Urinary bladder (tissue), 3 donors: ENCODE measurements at regions not wholly inside any gene's neighbourhood (a gene's known extent, or its start where the extent isn't known, plus 50 kb on each side); places are given as distances from the start of the nearest gene placed in this dataset.

ENCODE experiments used
- DNase-seq: peaks from one replicate; pipeline ENCODE4 v3.0.0-alpha.2; 2015; ENCODE audit errors: extremely low spot score
- H3K27ac ChIP-seq: one replicate; pipeline ENCODE4 v1.5.1; 2013; ENCODE audit warnings: low read depth, mild to moderate bottlenecking, moderate library complexity
- H3K36me3 ChIP-seq: one replicate; pipeline ENCODE4 v1.6.1; 2013; ENCODE audit warnings: mild to moderate bottlenecking, moderate library complexity; ENCODE audit not compliant: insufficient read depth
- H3K4me1 ChIP-seq: one replicate; pipeline ENCODE4 v1.6.1; 2013; ENCODE audit warnings: mild to moderate bottlenecking, moderate library complexity; ENCODE audit not compliant: insufficient read depth
- H3K4me3 ChIP-seq: one replicate; pipeline ENCODE4 v1.5.1; 2013; ENCODE audit warnings: low read depth, low read length
- WGBS: extraction: QIAGEN DNeasy Blood & Tissue Kit; methylation state at CpG from one replicate; pipeline ENCODE4 v1.1.7; 2013; 5-methylcytosine and 5-hydroxymethylcytosine counted together
- donor health status: healthy with polysubstance abuse.
- donor health status: healthy.

DNA sequence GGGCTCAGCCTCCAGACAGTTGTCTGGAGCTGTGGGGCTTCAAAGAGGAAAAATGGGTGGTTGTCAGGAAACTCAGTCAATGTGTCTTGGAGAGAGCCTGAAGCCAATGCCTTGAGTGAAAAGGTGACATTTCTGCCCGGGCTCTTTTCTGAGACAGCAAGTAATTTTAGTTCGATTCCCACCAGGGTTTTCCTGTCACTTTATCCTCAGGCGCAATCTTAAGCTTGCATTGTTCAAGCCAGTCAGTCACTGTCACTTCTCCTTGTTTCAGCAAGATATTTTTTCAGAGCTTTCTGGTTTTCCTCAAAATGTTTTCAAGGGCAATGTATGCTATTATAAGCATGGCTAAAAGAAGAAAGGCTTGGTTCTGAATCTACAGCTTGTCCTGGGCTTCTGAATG lies 404.7 kb upstream of the SEL1L start:
- H3K4me1 ChIP-seq: no peaks in the 10 kb centered on the region
- H3K4me3 ChIP-seq: no peak overlapping the region
- no peaks in the 10 kb centered on the region for H3K36me3 ChIP-seq
- no peak overlapping the region for H3K27ac ChIP-seq
- 68% methylated on average over 3 of the region's 3 CpGs for WGBS
- no peak for DNase-seq

GRCh38 chr14:81940651-81941050 lies 407.0 kb upstream of the SEL1L start:
- WGBS: 51% methylated on average over 1 of the region's 1 CpG

DNA sequence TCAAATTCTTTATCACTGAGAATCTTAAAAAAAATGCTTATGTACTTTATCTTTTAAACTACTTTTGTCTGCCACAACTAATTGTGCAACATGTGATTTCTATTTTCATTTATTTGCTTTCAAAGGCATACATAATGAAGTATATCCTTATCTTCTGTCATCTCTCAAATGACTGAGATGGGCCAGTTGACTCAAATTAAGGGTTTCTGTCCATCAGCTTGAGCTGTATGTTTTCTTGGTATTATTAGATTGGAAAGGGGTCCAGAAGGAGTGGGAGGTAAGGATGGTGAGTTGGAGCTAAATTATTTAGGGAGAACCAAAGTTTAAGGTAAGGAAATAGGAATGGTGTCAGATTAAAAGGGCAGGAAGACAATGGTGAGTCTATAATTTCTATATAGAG lies 408.4 kb upstream of the SEL1L start:
- H3K36me3 ChIP-seq: no peaks in the 10 kb centered on the region
- no peaks in the 10 kb centered on the region for H3K4me1 ChIP-seq
- H3K27ac ChIP-seq: no peak overlapping the region
- H3K4me3 ChIP-seq: no peak overlapping the region
- no peak for DNase-seq

More at GRCh38 chr14:81940651-81941050, 407.0 kb upstream of the SEL1L start:
- no peak overlapping the region for H3K4me3 ChIP-seq
- DNase-seq: no peak
- H3K36me3 ChIP-seq: no peaks in the 10 kb centered on the region
- no peaks in the 10 kb centered on the region for H3K4me1 ChIP-seq
- H3K27ac ChIP-seq: no peak overlapping the region

GRCh38 chr14:81946375-81946774 lies 412.7 kb upstream of the SEL1L start:
- H3K4me1 ChIP-seq: no peaks in the 10 kb centered on the region
- no peak overlapping the region for H3K4me3 ChIP-seq
- H3K36me3 ChIP-seq: no peaks in the 10 kb centered on the region
- no peak overlapping the region for H3K27ac ChIP-seq
- WGBS: 64% methylated on average over 3 of the region's 3 CpGs
- no peak for DNase-seq

DNA sequence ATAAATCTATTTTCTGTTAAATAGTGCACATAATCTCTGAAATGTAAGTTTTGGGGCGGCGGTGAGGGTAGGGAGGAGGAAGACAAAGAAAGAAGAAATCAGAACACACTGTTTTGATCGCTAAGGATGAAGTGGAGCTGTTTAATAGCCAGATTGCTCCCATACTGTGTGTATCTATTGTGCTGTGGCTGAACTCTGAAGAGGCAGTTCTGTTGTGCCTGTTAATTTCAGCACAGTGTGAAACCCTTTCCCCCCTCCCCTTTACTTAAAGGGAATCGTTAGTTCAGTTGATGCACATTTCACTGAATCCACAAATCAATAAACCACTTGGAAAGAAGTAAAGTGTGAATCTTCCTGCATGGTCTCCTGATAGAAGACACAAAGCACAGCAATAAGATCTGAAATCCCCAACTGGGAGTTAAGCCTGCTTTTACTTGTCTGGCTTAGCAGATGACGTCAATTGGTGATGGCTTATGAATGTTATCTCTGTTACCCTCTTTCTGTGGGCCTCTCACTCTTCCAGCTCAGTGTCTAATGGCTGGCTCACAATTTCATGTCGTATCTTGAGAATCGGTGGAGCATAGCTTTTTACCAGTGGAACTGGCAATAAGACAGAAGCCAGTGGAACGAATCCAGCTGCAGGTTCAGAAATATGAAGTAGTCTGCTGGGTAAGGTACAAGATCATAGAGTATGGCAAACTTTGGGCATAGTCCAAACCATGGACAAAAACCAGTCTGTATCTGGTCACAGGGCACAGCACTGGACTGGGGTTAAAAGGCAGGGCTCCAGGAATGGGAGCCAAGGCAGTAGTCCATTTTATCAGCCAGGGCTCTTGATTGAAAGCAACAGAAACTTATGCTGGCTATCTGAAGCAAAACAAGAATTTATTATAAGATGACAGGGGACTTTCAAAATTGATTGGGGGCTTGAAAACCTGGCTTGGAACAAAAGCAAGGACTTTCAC lies 413.5 kb upstream of the SEL1L start:
- peak; percentile 2 for DNase-seq
- WGBS: 40% methylated on average over 8 of the region's 8 CpGs
- no peak overlapping the region for H3K27ac ChIP-seq

GRCh38 chr14:81952917-81953316 lies 419.3 kb upstream of the SEL1L start:
- H3K4me1 ChIP-seq: no peaks in the 10 kb centered on the region
- H3K4me3 ChIP-seq: no peak overlapping the region
- DNase-seq: no peak
- 84% methylated on average over 2 of the region's 2 CpGs for whole genome bisulfite sequencing
- H3K27ac ChIP-seq: no peak overlapping the region
- no peaks in the 10 kb centered on the region for H3K36me3 ChIP-seq

More for the DNA sequence above, 413.5 kb upstream of the SEL1L start:
- H3K4me3 ChIP-seq: no peak overlapping the region
- H3K4me1 ChIP-seq: no peaks in the 10 kb centered on the region
- H3K36me3 ChIP-seq: no peaks in the 10 kb centered on the region

- 72% methylated on average over 3 of the region's 3 CpGs for WGBS
- no peak for DNase-seq
- Histone ChIP-seq H3K4me1 (no peaks in the 10 kb centered on the region), H3K36me3 (no peaks in the 10 kb centered on the region), H3K4me3 (no peak overlapping the region), H3K27ac (no peak overlapping the region)
These were observed 419.8 kb upstream of the SEL1L start for GRCh38 chr14:81953419-81953818.

GRCh38 chr14:81955123-81955522 lies 421.5 kb upstream of the SEL1L start:
- WGBS: 60% methylated on average over 1 of the region's 1 CpG
- no peak for DNase-seq

GRCh38 chr14:81960781-81961180 lies 427.1 kb upstream of the SEL1L start:
- DNase-seq: no peak
- 95% methylated on average over 3 of the region's 3 CpGs for WGBS
- Histone ChIP-seq H3K36me3 (no peaks in the 10 kb centered on the region), H3K4me3 (no peak overlapping the region), H3K4me1 (no peaks in the 10 kb centered on the region), H3K27ac (no peak overlapping the region)

More at GRCh38 chr14:81955123-81955522, 421.5 kb upstream of the SEL1L start:
- no peaks in the 10 kb centered on the region for H3K36me3 ChIP-seq
- H3K4me1 ChIP-seq: no peaks in the 10 kb centered on the region
- no peak overlapping the region for H3K27ac ChIP-seq
- no peak overlapping the region for H3K4me3 ChIP-seq

GRCh38 chr14:81963846-81964245 lies 430.2 kb upstream of the SEL1L start:
- no peak for DNase-seq
- H3K27ac ChIP-seq: no peak overlapping the region
- no peaks in the 10 kb centered on the region for H3K4me1 ChIP-seq
- H3K4me3 ChIP-seq: no peak overlapping the region
- H3K36me3 ChIP-seq: no peaks in the 10 kb centered on the region
- 63% methylated on average over 1 of the region's 1 CpG for WGBS

DNA sequence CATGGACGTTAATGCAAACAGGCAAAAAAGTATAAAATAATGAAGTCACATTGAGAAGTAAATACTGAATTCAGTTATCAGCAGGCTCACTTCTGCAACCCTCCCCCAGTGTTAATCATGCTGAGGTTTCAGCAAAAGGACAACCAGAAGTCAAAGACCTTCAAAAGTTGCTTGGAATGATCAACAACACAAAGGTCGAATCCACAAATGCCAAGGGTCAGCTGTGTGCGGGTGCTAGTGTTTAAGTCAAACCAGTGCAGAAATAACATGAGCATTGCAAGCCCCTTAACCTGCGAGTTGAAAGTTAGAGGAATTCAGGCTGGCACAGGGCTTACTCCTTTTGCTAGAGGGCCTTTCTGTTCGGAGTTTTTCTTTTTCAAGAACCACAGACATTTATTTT lies 436.7 kb upstream of the SEL1L start:
- Histone ChIP-seq H3K4me3 (no peak overlapping the region), H3K27ac (no peak overlapping the region), H3K36me3 (no peaks in the 10 kb centered on the region), H3K4me1 (no peaks in the 10 kb centered on the region)
- 69% methylated on average over 5 of the region's 5 CpGs for WGBS
- no peak for DNase-seq

DNA sequence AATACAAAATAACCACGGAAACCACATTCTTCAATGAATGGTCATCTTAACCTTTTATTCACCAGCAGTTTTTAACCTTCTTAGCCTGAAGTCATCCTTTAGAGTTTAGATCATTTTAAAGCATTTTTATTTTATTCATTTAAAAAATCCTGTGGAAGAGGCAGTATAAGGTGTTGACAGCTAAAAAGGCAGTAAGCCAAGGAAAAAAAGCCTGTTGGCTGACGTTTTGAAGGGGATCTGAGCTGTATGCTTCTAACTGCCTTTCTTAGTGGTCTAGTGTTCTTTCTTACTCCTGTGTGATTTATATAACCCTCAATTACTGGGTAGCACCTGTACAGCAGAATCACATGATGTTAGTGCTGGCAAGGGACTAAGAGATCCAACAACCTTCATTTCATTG lies 438.3 kb upstream of the SEL1L start:
- no peaks in the 10 kb centered on the region for H3K36me3 ChIP-seq
- no peak for DNase-seq
- WGBS: 22% methylated on average over 2 of the region's 2 CpGs
- no peak overlapping the region for H3K4me3 ChIP-seq
- H3K27ac ChIP-seq: no peak overlapping the region
- no peaks in the 10 kb centered on the region for H3K4me1 ChIP-seq

DNA sequence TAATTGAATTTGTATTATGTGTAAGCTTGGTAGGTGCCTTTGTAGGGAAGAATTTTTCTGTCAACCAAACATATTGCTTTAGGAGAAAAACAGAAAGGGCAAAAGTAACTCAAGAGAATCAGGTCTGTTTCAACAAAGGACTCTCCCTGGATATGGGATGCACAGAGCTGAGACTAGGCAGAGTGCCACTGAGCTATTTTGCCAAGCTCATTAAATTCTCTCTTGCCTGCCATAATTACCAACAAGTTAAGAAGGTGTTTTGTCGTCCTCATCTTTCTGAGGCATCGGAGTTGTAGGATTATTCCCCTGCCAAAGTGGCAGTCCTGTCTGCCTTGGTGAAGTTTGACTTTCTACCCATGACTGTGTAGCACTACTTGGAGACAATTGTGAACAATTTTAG lies 438.9 kb upstream of the SEL1L start:
- WGBS: 62% methylated on average over 2 of the region's 2 CpGs
- H3K4me1 ChIP-seq: no peaks in the 10 kb centered on the region
- no peak overlapping the region for H3K27ac ChIP-seq
- H3K36me3 ChIP-seq: no peaks in the 10 kb centered on the region
- H3K4me3 ChIP-seq: no peak overlapping the region
- no peak for DNase-seq

- WGBS: 40% methylated on average over 2 of the region's 2 CpGs
- Histone ChIP-seq H3K4me3 (no peak overlapping the region), H3K4me1 (no peaks in the 10 kb centered on the region), H3K36me3 (no peaks in the 10 kb centered on the region), H3K27ac (no peak overlapping the region)
- DNase-seq: no peak
These were observed 440.9 kb upstream of the SEL1L start for GRCh38 chr14:81974543-81974942.
